GM23338 (cell line): ENCODE measurements at regions not wholly inside any gene's neighbourhood (a gene's known extent, or its start where the extent isn't known, plus 50 kb on each side); places are given as distances from the start of the nearest gene placed in this dataset.

Experiments used
- CTCF ChIP-seq, 2 experiments: fragments of 200-600 bp in 1 of 2; sonication (generic) in 1 of 2; conservative IDR thresholded peaks; 2 replicates each; pipeline versions ENCODE4 v1.5.1 to v1.6.1; 2016 to 2017; ENCODE audit warnings: antibody characterized with exemption in 2 of 2, low read depth in 2 of 2, mild to moderate bottlenecking in 2 of 2, moderate library complexity in 1 of 2
- EZH2phosphoT487 ChIP-seq: fragments of 200-600 bp; sonication (generic); IDR thresholded peaks from one replicate; pipeline ENCODE4 v1.8.1; 2018; ENCODE audit warnings: antibody characterized with exemption; ENCODE audit not compliant: unreplicated experiment
- POLR2AphosphoS5 ChIP-seq: IDR thresholded peaks from 2 replicates; pipeline ENCODE4 v1.6.1; 2016; ENCODE audit warnings: antibody characterized with exemption, low read depth
- ZNF462 ChIP-seq: fragments of 250-450 bp; sonication (Bioruptor Pico); IDR thresholded peaks from 2 replicates; pipeline ENCODE4 v1.5.0; 2020; ENCODE audit warnings: mild to moderate bottlenecking, moderate library complexity

- no peak for TF ChIP-seq CTCF (conservative IDR thresholded peaks at IDR 0.05; ENCODE audit: low read depth in 2 of 2)
- no peak for TF ChIP-seq POLR2AphosphoS5
- no peak for TF ChIP-seq EZH2phosphoT487
- no peak for TF ChIP-seq ZNF462 (CRISPR knock-in tag)
Measured at GRCh38 chr2:59413751-59414570, 1139.5 kb downstream of the BCL11A start.
